ENCODE measurements at regions not wholly inside any gene's neighbourhood (a gene's known extent, or its start where the extent isn't known, plus 50 kb on each side); places are given as distances from the start of the nearest gene placed in this dataset.

- Histone ChIP-seq H3K4me2 (ENCODE audit: insufficient read depth, insufficient read length, low read length) (no peak overlapping the region), H4K5ac (ENCODE audit: insufficient read length, low read depth, low read length) (no peak overlapping the region), H2BK5ac (ENCODE audit: insufficient read length, low read length) (no peak overlapping the region), H2BK120ac (ENCODE audit: low read depth, low read length, poor library complexity, severe bottlenecking) (no peak overlapping the region), H3K23me2 (ENCODE audit: insufficient read length, low read depth, low read length, poor library complexity, severe bottlenecking) (no peaks in the 10 kb centered on the region), H3K18ac (ENCODE audit: insufficient read length, low read depth, low read length) (no peak overlapping the region), H4K8ac (replicated peaks; ENCODE audit: insufficient read length, low read depth, low read length) (no peak overlapping the region), H3K9me3 (ENCODE audit: control insufficient read depth, low read depth, low read length) (no peaks in the 10 kb centered on the region), H3K79me1 (ENCODE audit: insufficient read depth, low read depth, low read length, poor library complexity, severe bottlenecking) (no peaks in the 10 kb centered on the region), H2BK15ac (ENCODE audit: low read depth, low read length) (no peak overlapping the region), H3K23ac (ENCODE audit: insufficient read length, low read depth, low read length) (no peak overlapping the region), H3K79me2 (ENCODE audit: insufficient read depth, low read length) (no peaks in the 10 kb centered on the region), H2AFZ (ENCODE audit: low read length) (no peak overlapping the region), H3K4me1 (ENCODE audit: insufficient read depth, low read length) (no peaks in the 10 kb centered on the region), H4K20me1 (ENCODE audit: control insufficient read depth, insufficient read depth, insufficient read length) (no peaks in the 10 kb centered on the region), H4K91ac (ENCODE audit: insufficient read length, low read depth, low read length) (no peak overlapping the region), H3T11ph (ENCODE audit: low read length) (no peak overlapping the region), H3K9ac (ENCODE audit: extremely low read depth, insufficient read length, low read length) (no peak overlapping the region), H3K56ac (ENCODE audit: insufficient read length, low read depth, low read length) (no peak overlapping the region), H3K27ac (ENCODE audit: insufficient read length, low read depth, low read length) (no peak overlapping the region), H3K27me3 (ENCODE audit: insufficient read depth, low read length) (no peaks in the 10 kb centered on the region), H3K4ac (ENCODE audit: low read depth, low read length) (no peak overlapping the region), H2BK12ac (ENCODE audit: insufficient read length, low read depth, low read length) (no peak overlapping the region), H2AK5ac (ENCODE audit: insufficient read length, low read length) (no peak overlapping the region), H3K14ac (ENCODE audit: insufficient read depth, low read length) (no peak overlapping the region), H2BK20ac (ENCODE audit: low read depth, low read length, poor library complexity, severe bottlenecking) (no peak overlapping the region)
- TF ChIP-seq CTCF (conservative IDR thresholded peaks at IDR 0.05), result no peak
- H3K27me3 Mint-ChIP-seq (ENCODE audit: low read depth), result no peaks in the 10 kb centered on the region
- H3K36me3 Mint-ChIP-seq (ENCODE audit: insufficient read depth in 1 of 3, low read depth in 3 of 3), result peaks cover 0 to 3% (median 0%) of the 10 kb centered on the region in 3 experiments; a peak in 1 of 7 replicates
- no peak for DNase-seq
- peaks cover 18 to 26% of the 10 kb centered on the region in 2 experiments for H3K9me3 Mint-ChIP-seq
- H3K4me1 Mint-ChIP-seq, result no peaks in the 10 kb centered on the region
- WGBS (ENCODE audit: extremely low coverage, insufficient read length, low lambda C conversion rate), result no CpG with 5 or more reads among the region's 1 CpG
- H3K4me3 Mint-ChIP-seq, result no peak overlapping the region
- H3K27ac Mint-ChIP-seq, result no peak overlapping the region
Measured at GRCh38 chrX:13511241-13511943, 58.0 kb upstream of the EGFL6 start.

All from H9 (cell line).